ENCODE measurements at regions not wholly inside any gene's neighbourhood (a gene's known extent, or its start where the extent isn't known, plus 50 kb on each side); places are given as distances from the start of the nearest gene placed in this dataset.

DNA sequence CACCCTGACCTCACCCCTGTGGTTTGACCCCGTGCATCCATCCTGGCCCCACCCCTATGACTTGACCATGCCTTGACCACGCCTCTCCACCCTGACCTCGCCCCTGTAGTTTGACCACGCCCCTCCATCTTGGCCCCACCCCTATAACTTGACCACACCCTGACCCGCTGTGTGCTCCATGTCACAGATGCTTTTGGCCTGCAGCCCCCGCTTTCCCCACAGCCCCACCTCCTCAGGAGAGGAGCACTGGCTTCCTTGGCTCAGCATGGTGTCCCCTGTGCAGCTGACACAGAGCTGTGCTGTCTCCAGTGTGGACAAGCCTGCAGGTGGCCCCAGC is 269.9 kb upstream of the SFSWAP start:
- Histone ChIP-seq H4K20me1 (ENCODE audit: control insufficient read depth, extremely low read depth, insufficient read depth, low read length) (no peaks in the 10 kb centered on the region), H2AFZ (ENCODE audit: control insufficient read depth, low read length) (no peak overlapping the region), H3K9me1 (ENCODE audit: control insufficient read depth, extremely low read depth, insufficient read depth, low read length) (no peaks in the 10 kb centered on the region), H3K4me2 (ENCODE audit: control insufficient read depth, extremely low read depth, insufficient read depth, low read depth, low read length) (no peak overlapping the region), H3K4me3 (ENCODE audit: control insufficient read depth in 2 of 3, extremely low read depth in 1 of 3, insufficient read depth in 2 of 3, low read depth in 1 of 3, low read length in 3 of 3) (no peak overlapping the region), H3K4me1 (ENCODE audit: control insufficient read depth, extremely low read depth, insufficient read depth, low read length) (no peaks in the 10 kb centered on the region), H3K9ac (ENCODE audit: control insufficient read depth, extremely low read depth, insufficient read depth, low read length) (no peak overlapping the region), H3K27me3 (ENCODE audit: control insufficient read depth, extremely low read depth, insufficient read depth, low read length) (no peaks in the 10 kb centered on the region), H3K27ac (ENCODE audit: control insufficient read depth, insufficient read depth, low read length) (no peak overlapping the region), H3K79me2 (ENCODE audit: control insufficient read depth, insufficient read depth, low read length) (no peaks in the 10 kb centered on the region), H3K9me3 (ENCODE audit: control insufficient read depth, low read depth, low read length) (no peaks in the 10 kb centered on the region), H3K36me3 (ENCODE audit: control insufficient read depth in 2 of 2, extremely low read depth in 1 of 2, insufficient read depth in 2 of 2, low read length in 2 of 2) (no peaks in the 10 kb centered on the region)
- dilution Hi-C loops (cut with MboI; ENCODE audit: extremely low pct_ligation_motif_present, low sequenced_read_pairs), result no loop called here
- FAIRE-seq (no peak), DNase-seq (ENCODE audit: low read depth, low spot score) (no peak)
- TF ChIP-seq, protein P1, sequence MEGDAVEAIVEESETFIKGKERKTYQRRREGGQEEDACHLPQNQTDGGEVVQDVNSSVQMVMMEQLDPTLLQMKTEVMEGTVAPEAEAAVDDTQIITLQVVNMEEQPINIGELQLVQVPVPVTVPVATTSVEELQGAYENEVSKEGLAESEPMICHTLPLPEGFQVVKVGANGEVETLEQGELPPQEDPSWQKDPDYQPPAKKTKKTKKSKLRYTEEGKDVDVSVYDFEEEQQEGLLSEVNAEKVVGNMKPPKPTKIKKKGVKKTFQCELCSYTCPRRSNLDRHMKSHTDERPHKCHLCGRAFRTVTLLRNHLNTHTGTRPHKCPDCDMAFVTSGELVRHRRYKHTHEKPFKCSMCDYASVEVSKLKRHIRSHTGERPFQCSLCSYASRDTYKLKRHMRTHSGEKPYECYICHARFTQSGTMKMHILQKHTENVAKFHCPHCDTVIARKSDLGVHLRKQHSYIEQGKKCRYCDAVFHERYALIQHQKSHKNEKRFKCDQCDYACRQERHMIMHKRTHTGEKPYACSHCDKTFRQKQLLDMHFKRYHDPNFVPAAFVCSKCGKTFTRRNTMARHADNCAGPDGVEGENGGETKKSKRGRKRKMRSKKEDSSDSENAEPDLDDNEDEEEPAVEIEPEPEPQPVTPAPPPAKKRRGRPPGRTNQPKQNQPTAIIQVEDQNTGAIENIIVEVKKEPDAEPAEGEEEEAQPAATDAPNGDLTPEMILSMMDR (optimal IDR thresholded peaks at IDR 0.05 in 1 of 3, IDR thresholded peaks at IDR 0.05 in 1 of 3, conservative IDR thresholded peaks at IDR 0.05 in 1 of 3; ENCODE audit: extremely low read depth in 1 of 3, insufficient read depth in 2 of 3, low read length in 3 of 3), result no peak
- TF ChIP-seq EZH2 (IDR thresholded peaks at IDR 0.05; ENCODE audit: low read length), result no peak

DNA sequence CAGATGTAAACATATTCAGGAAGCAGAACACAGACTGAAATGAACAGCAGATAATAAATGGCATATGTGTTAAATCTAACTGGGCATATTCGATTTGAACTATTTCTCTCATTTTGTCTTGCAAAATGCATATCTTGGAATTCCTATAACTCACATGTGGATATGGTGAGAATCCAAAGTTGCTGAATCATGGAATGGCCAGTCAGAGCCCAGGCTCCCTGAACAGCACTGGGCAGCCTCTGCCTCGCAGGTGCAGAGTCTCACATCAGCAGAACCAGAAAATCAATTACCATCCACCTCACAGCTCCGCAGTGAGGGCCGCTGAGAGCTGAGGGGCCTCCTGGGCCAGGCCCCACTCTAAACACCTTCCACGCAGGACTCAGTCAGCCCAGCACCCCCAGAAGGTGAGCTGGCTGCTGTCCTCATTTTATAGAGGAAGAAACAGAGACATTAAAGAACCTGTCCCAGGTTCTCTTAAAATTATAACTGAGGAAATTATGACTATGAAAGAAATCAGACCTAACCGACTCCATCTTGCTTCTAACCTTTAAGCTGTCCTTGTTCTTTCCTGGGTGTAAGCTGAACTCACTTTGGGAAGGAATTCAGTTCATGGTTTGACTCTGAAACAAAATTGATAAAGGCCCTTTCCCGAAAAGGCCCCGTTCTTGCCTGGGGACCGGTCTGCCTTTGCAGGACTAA is 269.1 kb upstream of the SFSWAP start:
- Histone ChIP-seq H3K9me1 (ENCODE audit: control insufficient read depth, extremely low read depth, insufficient read depth, low read length) (no peaks in the 10 kb centered on the region), H3K36me3 (ENCODE audit: control insufficient read depth in 2 of 2, extremely low read depth in 1 of 2, insufficient read depth in 2 of 2, low read length in 2 of 2) (no peaks in the 10 kb centered on the region), H3K4me3 (ENCODE audit: control insufficient read depth in 2 of 3, extremely low read depth in 1 of 3, insufficient read depth in 2 of 3, low read depth in 1 of 3, low read length in 3 of 3) (no peak overlapping the region), H3K9ac (ENCODE audit: control insufficient read depth, extremely low read depth, insufficient read depth, low read length) (no peak overlapping the region), H3K27me3 (ENCODE audit: control insufficient read depth, extremely low read depth, insufficient read depth, low read length) (no peaks in the 10 kb centered on the region), H3K4me1 (ENCODE audit: control insufficient read depth, extremely low read depth, insufficient read depth, low read length) (no peaks in the 10 kb centered on the region), H3K4me2 (ENCODE audit: control insufficient read depth, extremely low read depth, insufficient read depth, low read depth, low read length) (no peak overlapping the region), H3K27ac (ENCODE audit: control insufficient read depth, insufficient read depth, low read length) (no peak overlapping the region), H4K20me1 (ENCODE audit: control insufficient read depth, extremely low read depth, insufficient read depth, low read length) (no peaks in the 10 kb centered on the region), H3K9me3 (ENCODE audit: control insufficient read depth, low read depth, low read length) (no peaks in the 10 kb centered on the region), H2AFZ (ENCODE audit: control insufficient read depth, low read length) (no peak overlapping the region), H3K79me2 (ENCODE audit: control insufficient read depth, insufficient read depth, low read length) (no peaks in the 10 kb centered on the region)
- TF ChIP-seq, protein P1 (optimal IDR thresholded peaks at IDR 0.05 in 1 of 3, IDR thresholded peaks at IDR 0.05 in 1 of 3, conservative IDR thresholded peaks at IDR 0.05 in 1 of 3; ENCODE audit: extremely low read depth in 1 of 3, insufficient read depth in 2 of 3, low read length in 3 of 3), result no peak
- no peak for TF ChIP-seq EZH2 (IDR thresholded peaks at IDR 0.05; ENCODE audit: low read length)
- FAIRE-seq (no peak), DNase-seq (ENCODE audit: low read depth, low spot score) (no peak)
- dilution Hi-C loops (cut with MboI; ENCODE audit: extremely low pct_ligation_motif_present, low sequenced_read_pairs), result no loop called here

Measured in keratinocyte (primary cell).